Activated CD8-positive, alpha-beta memory T cell treated with anti-CD3 and anti-CD28 coated beads, Interleukin-2, amount 10 ng/mL, durations not matched to agents 7 days and 5 days (primary cell): ENCODE measurements at regions not wholly inside any gene's neighbourhood (a gene's known extent, or its start where the extent isn't known, plus 50 kb on each side); places are given as distances from the start of the nearest gene placed in this dataset.

Experiments
- ATAC-seq: fragments of 150-1000 bp; cut with Tn5 transposase; one replicate; pipeline ENCODE4 v1.10.0; 2021; ENCODE audit warnings: moderate library complexity
- CTCF ChIA-PET: fragments of 350-600 bp; sonication (Branson Sonifier 250); formaldehyde crosslinking; loops from one replicate; lab custom pipeline; 2021; ENCODE audit warnings: antibody characterized with exemption; lab: Charles Lee
- DNase-seq: peaks from one replicate; pipeline ENCODE4 v3.0.0-alpha.2; 2020
- H3K27ac Mint-ChIP-seq: one replicate; pipeline ENCODE4 v1.8.0; 2021; ENCODE audit warnings: mild to moderate bottlenecking, mixed read lengths
- H3K27me3 Mint-ChIP-seq: one replicate; pipeline ENCODE4 v1.8.0; 2021; ENCODE audit warnings: mixed read lengths
- H3K36me3 Mint-ChIP-seq: one replicate; pipeline ENCODE4 v1.8.0; 2021; ENCODE audit warnings: mild to moderate bottlenecking, mixed read lengths
- H3K4me1 Mint-ChIP-seq: one replicate; pipeline ENCODE4 v1.8.0; 2021; ENCODE audit warnings: mixed read lengths
- H3K4me3 Mint-ChIP-seq: one replicate; pipeline ENCODE4 v1.8.0; 2021; ENCODE audit warnings: mild to moderate bottlenecking, moderate library complexity, mixed read lengths
- H3K9me3 Mint-ChIP-seq: one replicate; pipeline ENCODE4 v1.8.0; 2022; ENCODE audit warnings: low read depth, mixed read lengths

GRCh38 chr20:48571949-48572847 lies 255.6 kb downstream of the PREX1 start:
- ATAC-seq (no peak), DNase-seq (no peak)
- H3K9me3 Mint-ChIP-seq, result no peaks in the 10 kb centered on the region
- no peaks in the 10 kb centered on the region for H3K4me1 Mint-ChIP-seq
- H3K4me3 Mint-ChIP-seq, result no peak overlapping the region
- H3K36me3 Mint-ChIP-seq, result no peaks in the 10 kb centered on the region
- H3K27ac Mint-ChIP-seq, result no peak overlapping the region
- H3K27me3 Mint-ChIP-seq, result peaks cover 29% of the 10 kb centered on the region
- CTCF ChIA-PET, result no interaction called here

GRCh38 chr20:48569679-48570078 lies 258.1 kb downstream of the PREX1 start:
- no peak for DNase-seq
- no peak overlapping the region for H3K27ac Mint-ChIP-seq
- CTCF ChIA-PET, result no interaction called here
- no peak overlapping the region for H3K4me3 Mint-ChIP-seq
- no peaks in the 10 kb centered on the region for H3K4me1 Mint-ChIP-seq
- no peaks in the 10 kb centered on the region for H3K36me3 Mint-ChIP-seq
- no peaks in the 10 kb centered on the region for H3K9me3 Mint-ChIP-seq
- ATAC-seq, result no peak
- H3K27me3 Mint-ChIP-seq, result peaks cover 38% of the 10 kb centered on the region

GRCh38 chr20:48568520-48568919 lies 259.3 kb downstream of the PREX1 start:
- H3K36me3 Mint-ChIP-seq, result no peaks in the 10 kb centered on the region
- no peak overlapping the region for H3K27ac Mint-ChIP-seq
- H3K4me3 Mint-ChIP-seq, result no peak overlapping the region
- peaks cover 37% of the 10 kb centered on the region for H3K27me3 Mint-ChIP-seq
- H3K4me1 Mint-ChIP-seq, result no peaks in the 10 kb centered on the region
- no peak for ATAC-seq
- no peaks in the 10 kb centered on the region for H3K9me3 Mint-ChIP-seq
- no peak for DNase-seq
- CTCF ChIA-PET, result no interaction called here

DNA sequence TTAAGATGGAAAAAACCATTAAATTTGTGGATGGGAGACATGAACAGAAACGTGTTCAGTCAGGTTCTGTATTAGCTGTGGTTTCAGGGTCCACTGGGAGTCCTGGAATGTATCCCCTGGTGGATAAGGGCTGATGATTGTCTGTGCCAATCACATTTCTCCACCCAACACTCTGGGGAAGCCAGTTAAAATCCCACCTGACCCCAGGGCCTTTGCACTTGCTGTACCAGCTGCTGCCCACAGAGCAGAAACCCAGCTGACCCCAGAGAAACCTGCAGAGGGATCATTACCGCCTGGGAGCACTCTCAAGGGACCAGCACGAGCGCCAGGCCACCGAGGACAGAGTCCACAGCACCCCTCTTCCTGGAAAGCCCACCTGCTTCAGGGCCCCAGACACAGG lies 260.7 kb downstream of the PREX1 start:
- ATAC-seq (no peak), DNase-seq (no peak)
- Mint-ChIP-seq H3K27ac (no peak overlapping the region), H3K36me3 (no peaks in the 10 kb centered on the region), H3K4me1 (no peaks in the 10 kb centered on the region), H3K27me3 (peaks cover 28% of the 10 kb centered on the region), H3K4me3 (no peak overlapping the region), H3K9me3 (no peaks in the 10 kb centered on the region)
- CTCF ChIA-PET, result no interaction called here

GRCh38 chr20:48564982-48565539 lies 262.7 kb downstream of the PREX1 start:
- no peak overlapping the region for H3K4me3 Mint-ChIP-seq
- DNase-seq, result no peak
- H3K27ac Mint-ChIP-seq, result no peak overlapping the region
- no peaks in the 10 kb centered on the region for H3K36me3 Mint-ChIP-seq
- no peaks in the 10 kb centered on the region for H3K4me1 Mint-ChIP-seq
- ATAC-seq, result no peak
- CTCF ChIA-PET, result no interaction called here
- no peaks in the 10 kb centered on the region for H3K9me3 Mint-ChIP-seq
- H3K27me3 Mint-ChIP-seq, result peaks cover 26% of the 10 kb centered on the region

DNA sequence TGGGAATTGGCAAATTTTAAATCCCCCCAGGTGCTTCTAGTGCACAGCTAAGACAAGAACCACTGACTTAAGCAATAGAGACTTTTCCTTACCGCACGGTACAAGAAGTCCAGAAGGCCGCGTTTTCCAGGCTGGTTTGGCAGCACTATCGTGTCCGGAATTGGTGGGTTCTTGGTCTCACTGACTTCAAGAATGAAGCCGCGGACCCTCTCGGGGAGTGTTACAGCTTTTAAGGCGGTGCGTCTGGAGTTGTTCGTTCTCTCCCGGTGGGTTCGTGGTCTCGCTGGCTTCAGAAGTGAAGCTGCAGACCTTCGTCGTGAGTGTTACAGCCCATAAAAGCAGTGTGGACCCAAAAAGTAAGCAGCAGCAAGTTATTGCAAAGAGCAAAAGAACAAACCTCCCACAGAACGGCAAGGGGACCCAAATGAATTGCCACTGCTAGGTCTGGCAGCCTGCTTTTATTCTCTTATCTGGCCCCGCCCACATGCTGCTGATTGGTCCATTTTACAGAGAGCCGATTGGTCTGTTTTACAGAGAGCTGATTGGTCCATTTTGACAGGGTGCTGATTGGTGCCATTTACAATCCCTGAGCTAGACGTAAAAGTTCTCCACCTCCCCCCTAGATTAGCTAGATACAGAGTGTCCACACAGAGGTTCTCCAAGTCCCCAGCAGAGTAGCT lies 264.5 kb downstream of the PREX1 start:
- CTCF ChIA-PET, result no interaction called here
- ATAC-seq, result no peak
- no peaks in the 10 kb centered on the region for H3K9me3 Mint-ChIP-seq
- peaks cover 17% of the 10 kb centered on the region for H3K27me3 Mint-ChIP-seq
- no peaks in the 10 kb centered on the region for H3K36me3 Mint-ChIP-seq
- DNase-seq, result no peak
- H3K4me1 Mint-ChIP-seq, result no peaks in the 10 kb centered on the region
- H3K27ac Mint-ChIP-seq, result no peak overlapping the region
- H3K4me3 Mint-ChIP-seq, result no peak overlapping the region

GRCh38 chr20:48562586-48563116 lies 265.1 kb downstream of the PREX1 start:
- Mint-ChIP-seq H3K4me1 (no peaks in the 10 kb centered on the region), H3K27me3 (peaks cover 16% of the 10 kb centered on the region), H3K27ac (no peak overlapping the region), H3K36me3 (no peaks in the 10 kb centered on the region), H3K9me3 (no peaks in the 10 kb centered on the region), H3K4me3 (no peak overlapping the region)
- no peak for DNase-seq
- no peak for ATAC-seq
- CTCF ChIA-PET, result no interaction called here

- H3K36me3 Mint-ChIP-seq, result no peaks in the 10 kb centered on the region
- H3K4me3 Mint-ChIP-seq, result no peak overlapping the region
- ATAC-seq, result no peak
- DNase-seq, result no peak
- no peak overlapping the region for H3K27ac Mint-ChIP-seq
- H3K4me1 Mint-ChIP-seq, result no peaks in the 10 kb centered on the region
- no peaks in the 10 kb centered on the region for H3K9me3 Mint-ChIP-seq
- peaks cover 12% of the 10 kb centered on the region for H3K27me3 Mint-ChIP-seq
- CTCF ChIA-PET, result no interaction called here
These were observed 268.9 kb downstream of the PREX1 start for GRCh38 chr20:48558906-48559305.

DNA sequence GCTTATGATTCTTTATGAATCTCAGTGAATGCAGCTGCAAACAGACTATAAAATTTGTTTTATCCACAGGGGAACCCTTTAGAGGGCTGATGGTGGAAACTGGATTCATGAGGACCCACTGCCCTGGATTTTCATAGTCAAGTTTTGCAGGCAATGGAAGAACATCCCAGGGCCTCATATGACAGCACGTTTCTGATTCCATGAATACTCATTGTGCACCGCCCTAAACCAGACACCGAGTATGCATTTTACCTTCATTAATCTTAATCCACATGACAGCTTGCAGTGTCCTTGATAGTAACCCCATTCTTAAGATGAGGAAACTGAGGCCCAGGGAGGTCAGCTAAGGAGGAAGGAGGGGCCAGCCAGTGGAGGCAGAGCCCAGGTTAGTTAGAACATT lies 270.4 kb downstream of the PREX1 start:
- CTCF ChIA-PET, result no interaction called here
- no peak overlapping the region for H3K27ac Mint-ChIP-seq
- H3K9me3 Mint-ChIP-seq, result no peaks in the 10 kb centered on the region
- H3K4me3 Mint-ChIP-seq, result no peak overlapping the region
- H3K27me3 Mint-ChIP-seq, result peaks cover 12% of the 10 kb centered on the region
- DNase-seq, result no peak
- H3K4me1 Mint-ChIP-seq, result no peaks in the 10 kb centered on the region
- ATAC-seq, result no peak
- H3K36me3 Mint-ChIP-seq, result no peaks in the 10 kb centered on the region

DNA sequence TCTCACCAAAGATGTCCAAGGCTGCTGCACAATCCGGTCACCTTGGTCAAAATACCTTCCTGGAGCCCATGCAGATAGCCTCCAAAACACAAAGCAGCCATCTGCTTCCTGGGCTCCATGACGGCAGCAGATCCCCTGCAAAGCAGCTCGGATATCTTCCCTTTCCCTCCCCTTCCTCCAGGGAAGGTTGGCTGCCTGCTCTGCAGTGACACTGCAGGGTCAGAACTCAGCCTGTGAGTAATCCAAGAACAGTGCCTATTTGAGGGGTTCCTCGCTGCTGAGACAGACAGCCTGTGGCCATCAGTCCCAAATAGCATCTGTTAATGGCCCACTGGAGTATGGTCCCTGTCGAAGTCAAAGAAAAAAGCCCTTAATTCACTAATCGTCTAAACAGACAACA lies 270.8 kb downstream of the PREX1 start:
- peaks cover 12% of the 10 kb centered on the region for H3K27me3 Mint-ChIP-seq
- no peaks in the 10 kb centered on the region for H3K9me3 Mint-ChIP-seq
- ATAC-seq (no peak), DNase-seq (no peak)
- CTCF ChIA-PET, result no interaction called here
- no peak overlapping the region for H3K27ac Mint-ChIP-seq
- H3K4me1 Mint-ChIP-seq, result no peaks in the 10 kb centered on the region
- no peaks in the 10 kb centered on the region for H3K36me3 Mint-ChIP-seq
- H3K4me3 Mint-ChIP-seq, result no peak overlapping the region

DNA sequence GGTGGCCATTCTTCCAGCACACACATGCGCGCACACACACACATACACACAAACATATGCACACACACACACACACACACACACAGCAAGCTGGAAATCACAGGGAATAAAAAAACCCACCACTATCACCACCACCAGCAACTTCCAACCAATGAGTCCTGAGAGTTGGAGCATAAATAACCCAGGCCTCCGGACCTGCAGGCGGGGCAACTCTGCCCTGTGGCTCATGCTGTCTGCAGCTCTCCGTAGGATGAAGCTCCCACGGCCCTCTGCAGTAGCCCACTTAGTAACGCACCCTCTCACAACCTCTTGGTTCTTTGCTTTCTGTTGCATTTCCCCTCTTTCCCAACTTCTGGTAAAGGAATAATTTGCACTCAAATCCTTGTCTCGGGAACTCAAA lies 275.2 kb downstream of the PREX1 start:
- Mint-ChIP-seq H3K4me1 (no peaks in the 10 kb centered on the region), H3K36me3 (no peaks in the 10 kb centered on the region), H3K9me3 (no peaks in the 10 kb centered on the region), H3K27me3 (peaks cover 7% of the 10 kb centered on the region), H3K27ac (no peak overlapping the region), H3K4me3 (no peak overlapping the region)
- ATAC-seq, result no peak
- CTCF ChIA-PET, result no interaction called here
- DNase-seq, result no peak

DNA sequence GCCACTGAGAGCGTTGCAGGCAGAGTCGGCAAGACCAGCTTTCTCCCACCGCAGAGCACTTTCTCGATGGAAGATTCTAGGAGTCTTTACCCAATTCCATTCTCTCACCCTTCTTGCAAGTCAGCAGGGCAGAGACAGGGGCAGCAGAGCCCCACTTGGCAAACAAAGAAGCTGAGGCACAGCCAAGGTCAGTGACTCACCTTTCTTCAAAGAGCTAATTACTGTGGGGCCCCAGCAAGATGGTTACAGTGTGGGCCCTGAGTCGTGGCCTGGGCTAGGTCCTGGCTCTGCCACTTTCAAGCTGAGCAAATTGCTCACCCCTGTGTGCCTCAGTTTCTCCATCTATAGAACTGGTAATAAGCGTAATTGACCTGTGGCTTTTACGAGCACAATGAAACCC lies 277.0 kb downstream of the PREX1 start:
- no peak overlapping the region for H3K27ac Mint-ChIP-seq
- H3K4me1 Mint-ChIP-seq, result no peaks in the 10 kb centered on the region
- no peaks in the 10 kb centered on the region for H3K36me3 Mint-ChIP-seq
- no peak for ATAC-seq
- H3K4me3 Mint-ChIP-seq, result no peak overlapping the region
- no peaks in the 10 kb centered on the region for H3K9me3 Mint-ChIP-seq
- CTCF ChIA-PET, result no interaction called here
- peaks cover 2% of the 10 kb centered on the region for H3K27me3 Mint-ChIP-seq
- no peak for DNase-seq

DNA sequence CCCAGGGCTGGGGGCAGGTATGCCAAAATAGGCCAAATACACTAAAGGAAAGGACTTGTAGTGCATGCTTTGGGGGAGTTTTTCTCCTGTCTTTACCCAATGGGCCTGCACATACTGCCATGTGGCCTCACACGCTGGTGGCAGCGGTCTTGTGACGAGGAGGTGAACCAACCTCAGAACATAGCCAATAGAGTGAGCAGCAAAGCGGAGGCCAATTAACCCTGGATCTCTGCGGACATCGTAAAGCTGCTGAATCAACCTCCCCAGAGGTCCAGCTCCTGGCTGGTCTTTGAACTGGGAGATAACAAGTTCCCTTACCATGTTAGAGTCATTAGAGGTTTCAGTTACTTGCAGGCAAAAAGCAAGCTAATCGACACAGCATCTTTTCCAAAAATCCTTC lies 280.1 kb downstream of the PREX1 start:
- no peaks in the 10 kb centered on the region for H3K36me3 Mint-ChIP-seq
- peaks cover 6% of the 10 kb centered on the region for H3K27me3 Mint-ChIP-seq
- no peak for ATAC-seq
- H3K27ac Mint-ChIP-seq, result no peak overlapping the region
- CTCF ChIA-PET, result interaction anchor here (1.5 kb wide), 1 partner anchor 73 kb away, joined by 3 read pairs; no protein-coding TSS in a partner anchor
- H3K4me3 Mint-ChIP-seq, result no peak overlapping the region
- no peak for DNase-seq
- no peaks in the 10 kb centered on the region for H3K4me1 Mint-ChIP-seq
- no peaks in the 10 kb centered on the region for H3K9me3 Mint-ChIP-seq
